SU-DHL-6 (cell line): ENCODE measurements at regions not wholly inside any gene's neighbourhood (a gene's known extent, or its start where the extent isn't known, plus 50 kb on each side); places are given as distances from the start of the nearest gene placed in this dataset.

ENCODE experiments used
- H2AFZ ChIP-seq: fragments of 200-600 bp; sonication (generic); 2 replicates; pipeline ENCODE4 v1.6.1; 2014; ENCODE audit warnings: low read depth, mild to moderate bottlenecking, moderate library complexity, mixed read lengths, antibody characterized with exemption, low read length; ENCODE audit not compliant: severe bottlenecking
- H3F3A ChIP-seq: fragments of 200-600 bp; shearing (Covaris generic); 2 replicates; pipeline ENCODE4 v1.6.0; 2016; ENCODE audit warnings: antibody characterized with exemption, mild to moderate bottlenecking; ENCODE audit not compliant: insufficient read depth
- H3K27ac ChIP-seq: fragments of 200-600 bp; sonication (generic); 2 replicates; pipeline ENCODE4 v1.5.1; 2016; ENCODE audit warnings: low read depth, mild to moderate bottlenecking, low read length, moderate library complexity, mixed read lengths
- H3K27me3 ChIP-seq: fragments of 200-600 bp; sonication (generic), shearing (Covaris generic); 2 replicates; pipeline ENCODE4 v1.6.0; 2014; ENCODE audit warnings: mild to moderate bottlenecking, low read length
- H3K36me3 ChIP-seq: fragments of 200-600 bp; sonication (generic); 2 replicates; pipeline ENCODE4 v1.6.1; 2014; ENCODE audit warnings: mild to moderate bottlenecking, low read length, mixed read lengths
- H3K4me2 ChIP-seq: fragments of 300-600, 200-600 bp; shearing (Covaris generic), sonication (generic); 2 replicates; pipeline ENCODE4 v1.6.0; 2014; ENCODE audit warnings: low read length, low read depth, mild to moderate bottlenecking; ENCODE audit not compliant: poor library complexity, severe bottlenecking
- H3K4me3 ChIP-seq: fragments of 200-600 bp; sonication (generic); 2 replicates; pipeline ENCODE4 v1.5.1; 2014; ENCODE audit warnings: antibody characterized with exemption, low read length, mild to moderate bottlenecking, mixed read lengths; ENCODE audit not compliant: insufficient read depth, poor library complexity, severe bottlenecking
- H3K79me2 ChIP-seq: fragments of 200-600 bp; sonication (generic); 2 replicates; pipeline ENCODE4 v1.6.1; 2014; ENCODE audit warnings: mild to moderate bottlenecking, low read length, moderate library complexity; ENCODE audit not compliant: insufficient read depth
- H3K9ac ChIP-seq: fragments of 200-600 bp; sonication (generic); 2 replicates; pipeline ENCODE4 v1.7.0; 2014; ENCODE audit warnings: mild to moderate bottlenecking, low read length
- H3K9me2 ChIP-seq: fragments of 200-600 bp; sonication (generic); replicated peaks from 2 replicates; pipeline ENCODE4 v1.6.1; 2014; ENCODE audit warnings: low read length; ENCODE audit not compliant: insufficient read depth
- H3K9me3 ChIP-seq: fragments of 200-600 bp; sonication (generic); 2 replicates; pipeline ENCODE4 v1.6.1; 2014; ENCODE audit warnings: low read length, mixed read lengths; ENCODE audit not compliant: insufficient read depth
- H4K20me1 ChIP-seq: fragments of 200-600 bp; sonication (generic); 2 replicates; pipeline ENCODE4 v1.6.1; 2014; ENCODE audit warnings: low read depth, mild to moderate bottlenecking, antibody characterized with exemption, low read length, moderate library complexity, mixed read lengths
- EZH2phosphoT487 ChIP-seq: fragments of 200-600 bp; sonication (generic), shearing (Covaris generic); conservative IDR thresholded peaks from 2 replicates; pipeline ENCODE4 v1.6.1; 2018; ENCODE audit warnings: mild to moderate bottlenecking, antibody characterized with exemption, low read length, moderate library complexity, mixed read lengths
- TF ChIP-seq, protein P1 (sequence below): fragments of 200-600 bp; sonication (generic); IDR thresholded peaks from one replicate; pipeline ENCODE4 v1.5.1; 2017; ENCODE audit warnings: antibody characterized with exemption, mild to moderate bottlenecking, low read length, moderate library complexity; ENCODE audit not compliant: insufficient read depth, poor library complexity, severe bottlenecking

DNA sequence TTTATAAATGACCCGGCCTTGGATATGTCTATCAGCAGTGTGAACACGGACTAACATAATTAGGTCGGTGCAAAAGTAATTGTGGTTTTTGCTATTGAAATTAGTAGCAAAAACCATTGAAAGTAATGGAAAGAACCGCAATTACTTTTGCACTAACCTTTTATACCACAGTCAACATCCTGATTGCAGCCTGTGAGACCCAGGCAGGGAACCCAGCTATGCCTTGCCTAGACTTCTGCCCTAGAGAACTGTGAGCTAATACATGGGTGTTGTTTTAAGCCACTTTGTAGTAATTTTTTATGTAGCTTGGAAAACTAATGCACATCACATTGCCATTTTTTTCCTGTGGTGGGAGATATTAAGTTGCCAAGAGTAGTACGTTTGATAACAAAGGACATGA lies 120.7 kb downstream of the SCG2 start:
- TF ChIP-seq, protein P1, sequence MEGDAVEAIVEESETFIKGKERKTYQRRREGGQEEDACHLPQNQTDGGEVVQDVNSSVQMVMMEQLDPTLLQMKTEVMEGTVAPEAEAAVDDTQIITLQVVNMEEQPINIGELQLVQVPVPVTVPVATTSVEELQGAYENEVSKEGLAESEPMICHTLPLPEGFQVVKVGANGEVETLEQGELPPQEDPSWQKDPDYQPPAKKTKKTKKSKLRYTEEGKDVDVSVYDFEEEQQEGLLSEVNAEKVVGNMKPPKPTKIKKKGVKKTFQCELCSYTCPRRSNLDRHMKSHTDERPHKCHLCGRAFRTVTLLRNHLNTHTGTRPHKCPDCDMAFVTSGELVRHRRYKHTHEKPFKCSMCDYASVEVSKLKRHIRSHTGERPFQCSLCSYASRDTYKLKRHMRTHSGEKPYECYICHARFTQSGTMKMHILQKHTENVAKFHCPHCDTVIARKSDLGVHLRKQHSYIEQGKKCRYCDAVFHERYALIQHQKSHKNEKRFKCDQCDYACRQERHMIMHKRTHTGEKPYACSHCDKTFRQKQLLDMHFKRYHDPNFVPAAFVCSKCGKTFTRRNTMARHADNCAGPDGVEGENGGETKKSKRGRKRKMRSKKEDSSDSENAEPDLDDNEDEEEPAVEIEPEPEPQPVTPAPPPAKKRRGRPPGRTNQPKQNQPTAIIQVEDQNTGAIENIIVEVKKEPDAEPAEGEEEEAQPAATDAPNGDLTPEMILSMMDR = no peak
- TF ChIP-seq EZH2phosphoT487 = no peak
- Histone ChIP-seq H4K20me1 (no peaks in the 10 kb centered on the region), H3K36me3 (no peaks in the 10 kb centered on the region), H3F3A (no peaks in the 10 kb centered on the region), H3K79me2 (no peaks in the 10 kb centered on the region), H2AFZ (no peak overlapping the region), H3K27ac (no peak overlapping the region), H3K9me3 (no peaks in the 10 kb centered on the region), H3K27me3 (no peaks in the 10 kb centered on the region), H3K4me3 (no peak overlapping the region), H3K4me2 (no peak overlapping the region), H3K9me2 (no peaks in the 10 kb centered on the region), H3K9ac (no peak overlapping the region)

DNA sequence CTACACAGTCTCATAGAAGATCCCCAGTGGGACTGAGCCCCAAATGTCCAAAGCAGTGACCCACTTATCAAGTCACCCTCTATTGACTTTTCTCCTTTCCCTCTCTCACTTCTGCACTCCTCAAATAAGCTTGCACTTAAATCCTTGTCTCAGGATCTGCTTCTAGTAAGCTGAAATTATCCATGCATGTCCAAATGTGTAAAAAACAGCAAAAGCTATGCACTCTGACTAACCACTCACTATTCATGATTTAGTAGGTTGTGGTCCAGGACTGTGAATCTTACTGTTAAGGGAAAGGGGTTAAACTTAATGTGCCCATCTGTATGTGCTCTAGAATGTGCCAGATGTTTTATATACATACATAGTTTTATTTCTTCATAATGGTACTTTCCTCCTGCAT lies 115.4 kb downstream of the SCG2 start:
- Histone ChIP-seq H3K27me3 (no peaks in the 10 kb centered on the region), H3K4me3 (no peak overlapping the region), H3F3A (no peaks in the 10 kb centered on the region), H3K9me2 (no peaks in the 10 kb centered on the region), H3K4me2 (no peak overlapping the region), H3K79me2 (no peaks in the 10 kb centered on the region), H4K20me1 (no peaks in the 10 kb centered on the region), H3K27ac (no peak overlapping the region), H2AFZ (no peak overlapping the region), H3K9ac (no peak overlapping the region), H3K9me3 (no peaks in the 10 kb centered on the region), H3K36me3 (no peaks in the 10 kb centered on the region)
- no peak for TF ChIP-seq EZH2phosphoT487
- TF ChIP-seq, protein P1 = no peak

DNA sequence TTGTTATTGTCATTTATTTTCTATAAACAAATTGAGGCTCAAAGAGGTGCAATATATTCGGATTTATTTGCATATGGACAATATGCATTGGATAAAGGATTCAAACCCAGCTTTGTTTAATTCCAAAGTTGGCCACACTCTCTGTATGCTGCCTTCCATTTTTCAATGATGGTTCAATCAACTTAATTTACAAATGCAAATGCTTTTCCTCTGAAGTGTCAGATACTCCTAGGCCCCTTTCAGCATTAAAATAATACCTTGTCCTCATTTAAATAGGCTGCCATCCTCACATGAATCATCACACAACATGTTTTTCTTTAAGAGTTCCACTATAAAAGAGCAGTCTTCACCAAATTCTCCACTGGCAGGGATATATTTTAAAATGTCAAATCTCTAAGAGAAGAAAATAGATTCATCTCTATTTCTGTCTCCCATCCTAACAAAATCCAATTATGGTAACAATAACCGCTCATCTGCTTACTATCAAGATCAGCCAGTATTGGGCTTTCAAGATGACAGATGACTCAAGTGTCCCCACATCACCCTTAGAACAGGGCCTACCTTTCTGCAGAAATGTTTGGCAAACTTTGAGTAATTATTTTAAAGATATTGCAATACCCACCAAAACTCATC lies 114.8 kb downstream of the SCG2 start:
- Histone ChIP-seq H3K36me3 (no peaks in the 10 kb centered on the region), H3K4me3 (no peak overlapping the region), H3K9ac (no peak overlapping the region), H2AFZ (no peak overlapping the region), H3K9me2 (no peaks in the 10 kb centered on the region), H3F3A (no peaks in the 10 kb centered on the region), H3K27ac (no peak overlapping the region), H3K27me3 (no peaks in the 10 kb centered on the region), H3K9me3 (no peaks in the 10 kb centered on the region), H4K20me1 (no peaks in the 10 kb centered on the region), H3K79me2 (no peaks in the 10 kb centered on the region), H3K4me2 (no peak overlapping the region)
- TF ChIP-seq EZH2phosphoT487 = no peak
- TF ChIP-seq, protein P1 = no peak
